NB4 (cell line): ENCODE measurements at regions not wholly inside any gene's neighbourhood (a gene's known extent, or its start where the extent isn't known, plus 50 kb on each side); places are given as distances from the start of the nearest gene placed in this dataset.

ENCODE experiments used
- POLR2A ChIP-seq: IDR thresholded peaks from 2 replicates; pipeline ENCODE4 v1.6.1; 2011; ENCODE audit warnings: mild to moderate bottlenecking; ENCODE audit not compliant: insufficient read length; ENCODE audit errors: extremely low read depth
- TF ChIP-seq, protein P1 (sequence below): IDR thresholded peaks from one replicate; pipeline ENCODE4 v1.5.1; 2012; ENCODE audit warnings: low read depth, low read length

DNA sequence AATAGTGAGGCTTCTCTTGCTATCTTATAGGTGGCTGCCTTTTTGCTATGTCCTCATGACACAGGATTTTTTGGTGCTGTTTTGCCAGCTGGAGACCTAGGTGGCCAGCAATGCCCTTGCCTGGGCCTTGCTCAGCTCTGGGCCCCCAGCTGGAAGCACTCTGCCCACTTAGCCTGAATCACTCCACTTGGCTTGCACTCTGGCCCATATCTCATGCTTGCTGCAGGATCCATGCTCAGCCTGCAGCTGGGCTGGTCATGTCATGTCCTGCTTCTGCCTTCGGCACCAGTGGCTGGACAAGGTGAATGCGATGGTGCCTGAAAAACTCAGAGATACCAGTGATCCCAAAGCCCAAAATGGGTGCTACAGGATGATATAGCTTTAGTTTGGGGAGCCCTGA is 818.6 kb upstream of the FAT3 start:
- TF ChIP-seq, protein P1, sequence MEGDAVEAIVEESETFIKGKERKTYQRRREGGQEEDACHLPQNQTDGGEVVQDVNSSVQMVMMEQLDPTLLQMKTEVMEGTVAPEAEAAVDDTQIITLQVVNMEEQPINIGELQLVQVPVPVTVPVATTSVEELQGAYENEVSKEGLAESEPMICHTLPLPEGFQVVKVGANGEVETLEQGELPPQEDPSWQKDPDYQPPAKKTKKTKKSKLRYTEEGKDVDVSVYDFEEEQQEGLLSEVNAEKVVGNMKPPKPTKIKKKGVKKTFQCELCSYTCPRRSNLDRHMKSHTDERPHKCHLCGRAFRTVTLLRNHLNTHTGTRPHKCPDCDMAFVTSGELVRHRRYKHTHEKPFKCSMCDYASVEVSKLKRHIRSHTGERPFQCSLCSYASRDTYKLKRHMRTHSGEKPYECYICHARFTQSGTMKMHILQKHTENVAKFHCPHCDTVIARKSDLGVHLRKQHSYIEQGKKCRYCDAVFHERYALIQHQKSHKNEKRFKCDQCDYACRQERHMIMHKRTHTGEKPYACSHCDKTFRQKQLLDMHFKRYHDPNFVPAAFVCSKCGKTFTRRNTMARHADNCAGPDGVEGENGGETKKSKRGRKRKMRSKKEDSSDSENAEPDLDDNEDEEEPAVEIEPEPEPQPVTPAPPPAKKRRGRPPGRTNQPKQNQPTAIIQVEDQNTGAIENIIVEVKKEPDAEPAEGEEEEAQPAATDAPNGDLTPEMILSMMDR, result no peak
- no peak for TF ChIP-seq POLR2A
